Peyer's patch (tissue), 4 donors: ENCODE measurements at regions not wholly inside any gene's neighbourhood (a gene's known extent, or its start where the extent isn't known, plus 50 kb on each side); places are given as distances from the start of the nearest gene placed in this dataset.

Experiments used
- CTCF ChIP-seq, 6 experiments: fragments of 450-650 bp in 4 of 6; fragments of 200-600 bp in 2 of 6; sonication (generic) in 1 of 6; IDR thresholded peaks; one replicate each; pipeline ENCODE4 v1.5.1; 2017 to 2019; ENCODE audit warnings: antibody characterized with exemption in 6 of 6, mild to moderate bottlenecking in 3 of 6, moderate library complexity in 1 of 6
- POLR2A ChIP-seq, 2 donors: fragments of 450-650 bp; IDR thresholded peaks; one replicate each; pipeline ENCODE4 v1.5.1; 2017; ENCODE audit warnings: antibody characterized with exemption in 2 of 2, mild to moderate bottlenecking in 2 of 2, moderate library complexity in 2 of 2

GRCh38 chr10:106308284-106308683 is 856.2 kb downstream of the SORCS1 start:
- TF ChIP-seq CTCF (IDR thresholded peaks at IDR 0.05) (no peak), POLR2A (IDR thresholded peaks at IDR 0.05) (no peak)
